GM23338 (cell line): ENCODE measurements at regions not wholly inside any gene's neighbourhood (a gene's known extent, or its start where the extent isn't known, plus 50 kb on each side); places are given as distances from the start of the nearest gene placed in this dataset.

ENCODE experiments used
- ATAC-seq: fragments of 200-7000 bp; cut with Tn5 transposase; 3 replicates; pipeline ENCODE4 v1.9.1; 2020
- DNase-seq: peaks from one replicate; pipeline ENCODE4 v3.0.0-alpha.2; 2015; ENCODE audit warnings: low spot score
- H2AFZ ChIP-seq: fragments of 200-600 bp; sonication (generic); 2 replicates; pipeline ENCODE4 v1.8.0; 2016; ENCODE audit warnings: antibody characterized with exemption, mild to moderate bottlenecking, moderate library complexity
- H3F3A ChIP-seq: fragments of 200-600 bp; sonication (generic); replicated peaks from 2 replicates; pipeline ENCODE4 v1.8.0; 2017; ENCODE audit warnings: antibody characterized with exemption, mixed run types, low read depth
- H3K27ac ChIP-seq: fragments of 200-600 bp; sonication (generic); 2 replicates; pipeline ENCODE4 v1.6.1; 2016; ENCODE audit warnings: low read depth
- H3K27me3 ChIP-seq: fragments of 200-600 bp; sonication (generic); 2 replicates; pipeline ENCODE4 v1.8.0; 2016; ENCODE audit warnings: mild to moderate bottlenecking, mixed run types, moderate library complexity; ENCODE audit not compliant: insufficient read depth
- H3K36me3 ChIP-seq: fragments of 200-600 bp; sonication (generic); 2 replicates; pipeline ENCODE4 v1.8.0; 2016; ENCODE audit warnings: mild to moderate bottlenecking; ENCODE audit not compliant: insufficient read depth
- H3K4me1 ChIP-seq: fragments of 200-600 bp; sonication (generic); 2 replicates; pipeline ENCODE4 v1.8.0; 2016; ENCODE audit warnings: mild to moderate bottlenecking, moderate library complexity; ENCODE audit not compliant: insufficient read depth
- H3K4me2 ChIP-seq: fragments of 200-600 bp; sonication (generic); 2 replicates; pipeline ENCODE4 v1.7.1; 2017; ENCODE audit warnings: mixed run types
- H3K4me3 ChIP-seq: fragments of 200-600 bp; sonication (generic); 2 replicates; pipeline ENCODE4 v1.6.1; 2016; ENCODE audit warnings: mixed run types
- H3K79me2 ChIP-seq: fragments of 200-600 bp; sonication (generic); replicated peaks from 2 replicates; pipeline ENCODE4 v1.8.0; 2017; ENCODE audit warnings: mild to moderate bottlenecking; ENCODE audit not compliant: insufficient read depth
- H3K9me2 ChIP-seq: fragments of 200-600 bp; sonication (generic); 2 replicates; pipeline ENCODE4 v1.8.0; 2017; ENCODE audit not compliant: insufficient read depth
- H4K20me1 ChIP-seq: fragments of 200-600 bp; sonication (generic); replicated peaks from 2 replicates; pipeline ENCODE4 v1.8.0; 2017; ENCODE audit warnings: mild to moderate bottlenecking; ENCODE audit not compliant: insufficient read depth
- H3K27ac Mint-ChIP-seq: 2 replicates; pipeline ENCODE4 v1.8.0; 2020; ENCODE audit warnings: inconsistent platforms, mild to moderate bottlenecking, moderate library complexity, mixed read lengths
- H3K27me3 Mint-ChIP-seq: 3 replicates; pipeline ENCODE4 v1.8.0; 2022; ENCODE audit warnings: low read depth, mild to moderate bottlenecking, moderate library complexity, mixed read lengths, inconsistent platforms; ENCODE audit not compliant: insufficient read depth, poor library complexity
- H3K36me3 Mint-ChIP-seq: 3 replicates; pipeline ENCODE4 v1.8.0; 2021; ENCODE audit warnings: low read depth, mild to moderate bottlenecking, inconsistent platforms, moderate library complexity, mixed read lengths
- H3K4me1 Mint-ChIP-seq: 3 replicates; pipeline ENCODE4 v1.8.0; 2020; ENCODE audit warnings: mild to moderate bottlenecking, inconsistent platforms, mixed read lengths
- H3K4me3 Mint-ChIP-seq: 3 replicates; pipeline ENCODE4 v1.8.0; 2021; ENCODE audit warnings: moderate library complexity, mild to moderate bottlenecking, inconsistent platforms, mixed read lengths
- H3K9me3 Mint-ChIP-seq: 3 replicates; pipeline ENCODE4 v1.8.0; 2020; ENCODE audit warnings: moderate library complexity, mild to moderate bottlenecking, inconsistent platforms, mixed read lengths
- ETS1 ChIP-seq: IDR thresholded peaks from 2 replicates; pipeline ENCODE4 v1.6.1; 2016; ENCODE audit warnings: antibody characterized with exemption
- EZH2 ChIP-seq: fragments of 200-600 bp; sonication (generic); IDR thresholded peaks from one replicate; pipeline ENCODE4 v1.8.0; 2017; ENCODE audit warnings: antibody characterized with exemption, mild to moderate bottlenecking, low read depth; ENCODE audit not compliant: unreplicated experiment
- EZH2phosphoT487 ChIP-seq: fragments of 200-600 bp; sonication (generic); IDR thresholded peaks from one replicate; pipeline ENCODE4 v1.8.1; 2018; ENCODE audit warnings: antibody characterized with exemption; ENCODE audit not compliant: unreplicated experiment
- JUNB ChIP-seq: IDR thresholded peaks from one replicate; pipeline ENCODE4 v1.6.1; 2016; ENCODE audit warnings: antibody characterized with exemption; ENCODE audit not compliant: unreplicated experiment
- REST ChIP-seq: IDR thresholded peaks from one replicate; pipeline ENCODE4 v1.6.1; 2018; ENCODE audit warnings: antibody characterized with exemption; ENCODE audit not compliant: unreplicated experiment
- STAT1 ChIP-seq: IDR thresholded peaks from one replicate; pipeline ENCODE4 v1.6.1; 2016; ENCODE audit warnings: antibody characterized with exemption; ENCODE audit not compliant: unreplicated experiment
- ZNF114 ChIP-seq: fragments of 250-450 bp; sonication (Bioruptor Pico); IDR thresholded peaks from 2 replicates; pipeline ENCODE4 v1.5.0; 2020; ENCODE audit warnings: mild to moderate bottlenecking, moderate library complexity
- ZNF331 ChIP-seq: fragments of 250-450 bp; sonication (Bioruptor Pico); IDR thresholded peaks from 2 replicates; pipeline ENCODE4 v1.5.0; 2020; ENCODE audit warnings: low read depth, mild to moderate bottlenecking, moderate library complexity
- TF ChIP-seq, protein P1 (sequence below): fragments of 250-450 bp; sonication (Bioruptor Pico); IDR thresholded peaks from 2 replicates; pipeline ENCODE4 v1.5.0; 2020; ENCODE audit warnings: mild to moderate bottlenecking, moderate library complexity
- TF ChIP-seq, protein P2 (sequence below), 2 experiments: fragments of 200-600 bp in 1 of 2; sonication (generic) in 1 of 2; conservative IDR thresholded peaks; 2 replicates each; pipeline versions ENCODE4 v1.5.1 to v1.6.1; 2016 to 2017; ENCODE audit warnings: antibody characterized with exemption in 2 of 2, low read depth in 2 of 2, mild to moderate bottlenecking in 2 of 2, moderate library complexity in 1 of 2

- TF ChIP-seq, protein P1, sequence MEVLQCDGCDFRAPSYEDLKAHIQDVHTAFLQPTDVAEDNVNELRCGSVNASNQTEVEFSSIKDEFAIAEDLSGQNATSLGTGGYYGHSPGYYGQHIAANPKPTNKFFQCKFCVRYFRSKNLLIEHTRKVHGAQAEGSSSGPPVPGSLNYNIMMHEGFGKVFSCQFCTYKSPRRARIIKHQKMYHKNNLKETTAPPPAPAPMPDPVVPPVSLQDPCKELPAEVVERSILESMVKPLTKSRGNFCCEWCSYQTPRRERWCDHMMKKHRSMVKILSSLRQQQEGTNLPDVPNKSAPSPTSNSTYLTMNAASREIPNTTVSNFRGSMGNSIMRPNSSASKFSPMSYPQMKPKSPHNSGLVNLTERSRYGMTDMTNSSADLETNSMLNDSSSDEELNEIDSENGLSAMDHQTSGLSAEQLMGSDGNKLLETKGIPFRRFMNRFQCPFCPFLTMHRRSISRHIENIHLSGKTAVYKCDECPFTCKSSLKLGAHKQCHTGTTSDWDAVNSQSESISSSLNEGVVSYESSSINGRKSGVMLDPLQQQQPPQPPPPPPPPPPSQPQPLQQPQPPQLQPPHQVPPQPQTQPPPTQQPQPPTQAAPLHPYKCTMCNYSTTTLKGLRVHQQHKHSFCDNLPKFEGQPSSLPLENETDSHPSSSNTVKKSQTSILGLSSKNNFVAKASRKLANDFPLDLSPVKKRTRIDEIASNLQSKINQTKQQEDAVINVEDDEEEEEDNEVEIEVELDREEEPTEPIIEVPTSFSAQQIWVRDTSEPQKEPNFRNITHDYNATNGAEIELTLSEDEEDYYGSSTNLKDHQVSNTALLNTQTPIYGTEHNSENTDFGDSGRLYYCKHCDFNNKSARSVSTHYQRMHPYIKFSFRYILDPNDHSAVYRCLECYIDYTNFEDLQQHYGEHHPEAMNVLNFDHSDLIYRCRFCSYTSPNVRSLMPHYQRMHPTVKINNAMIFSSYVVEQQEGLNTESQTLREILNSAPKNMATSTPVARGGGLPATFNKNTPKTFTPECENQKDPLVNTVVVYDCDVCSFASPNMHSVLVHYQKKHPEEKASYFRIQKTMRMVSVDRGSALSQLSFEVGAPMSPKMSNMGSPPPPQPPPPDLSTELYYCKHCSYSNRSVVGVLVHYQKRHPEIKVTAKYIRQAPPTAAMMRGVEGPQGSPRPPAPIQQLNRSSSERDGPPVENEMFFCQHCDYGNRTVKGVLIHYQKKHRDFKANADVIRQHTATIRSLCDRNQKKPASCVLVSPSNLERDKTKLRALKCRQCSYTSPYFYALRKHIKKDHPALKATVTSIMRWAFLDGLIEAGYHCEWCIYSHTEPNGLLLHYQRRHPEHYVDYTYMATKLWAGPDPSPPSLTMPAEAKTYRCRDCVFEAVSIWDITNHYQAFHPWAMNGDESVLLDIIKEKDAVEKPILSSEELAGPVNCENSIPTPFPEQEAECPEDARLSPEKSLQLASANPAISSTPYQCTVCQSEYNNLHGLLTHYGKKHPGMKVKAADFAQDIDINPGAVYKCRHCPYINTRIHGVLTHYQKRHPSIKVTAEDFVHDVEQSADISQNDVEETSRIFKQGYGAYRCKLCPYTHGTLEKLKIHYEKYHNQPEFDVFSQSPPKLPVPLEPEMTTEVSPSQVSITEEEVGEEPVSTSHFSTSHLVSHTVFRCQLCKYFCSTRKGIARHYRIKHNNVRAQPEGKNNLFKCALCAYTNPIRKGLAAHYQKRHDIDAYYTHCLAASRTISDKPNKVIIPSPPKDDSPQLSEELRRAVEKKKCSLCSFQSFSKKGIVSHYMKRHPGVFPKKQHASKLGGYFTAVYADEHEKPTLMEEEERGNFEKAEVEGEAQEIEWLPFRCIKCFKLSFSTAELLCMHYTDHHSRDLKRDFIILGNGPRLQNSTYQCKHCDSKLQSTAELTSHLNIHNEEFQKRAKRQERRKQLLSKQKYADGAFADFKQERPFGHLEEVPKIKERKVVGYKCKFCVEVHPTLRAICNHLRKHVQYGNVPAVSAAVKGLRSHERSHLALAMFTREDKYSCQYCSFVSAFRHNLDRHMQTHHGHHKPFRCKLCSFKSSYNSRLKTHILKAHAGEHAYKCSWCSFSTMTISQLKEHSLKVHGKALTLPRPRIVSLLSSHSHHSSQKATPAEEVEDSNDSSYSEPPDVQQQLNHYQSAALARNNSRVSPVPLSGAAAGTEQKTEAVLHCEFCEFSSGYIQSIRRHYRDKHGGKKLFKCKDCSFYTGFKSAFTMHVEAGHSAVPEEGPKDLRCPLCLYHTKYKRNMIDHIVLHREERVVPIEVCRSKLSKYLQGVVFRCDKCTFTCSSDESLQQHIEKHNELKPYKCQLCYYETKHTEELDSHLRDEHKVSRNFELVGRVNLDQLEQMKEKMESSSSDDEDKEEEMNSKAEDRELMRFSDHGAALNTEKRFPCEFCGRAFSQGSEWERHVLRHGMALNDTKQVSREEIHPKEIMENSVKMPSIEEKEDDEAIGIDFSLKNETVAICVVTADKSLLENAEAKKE (CRISPR knock-in tag): no peak
These were observed 389.8 kb downstream of the NUAK1 start (continued) for GRCh38 chr12:105748806-105749600.

GRCh38 chr12:105750096-105750495 lies 388.7 kb downstream of the NUAK1 start:
- Mint-ChIP-seq H3K36me3 (no peaks in the 10 kb centered on the region), H3K4me3 (no peak overlapping the region), H3K4me1 (peaks cover 4% of the 10 kb centered on the region), H3K9me3 (peaks cover 2% of the 10 kb centered on the region; the same call in 2 of the 3 replicates), H3K27me3 (peaks cover 3% of the 10 kb centered on the region), H3K27ac (no peak overlapping the region)
- Histone ChIP-seq H3K27me3 (no peaks in the 10 kb centered on the region), H3K36me3 (no peaks in the 10 kb centered on the region), H3K4me1 (no peaks in the 10 kb centered on the region), H3K4me3 (no peak overlapping the region), H3K79me2 (no peaks in the 10 kb centered on the region), H3K9me2 (peaks cover 7% of the 10 kb centered on the region; the same call in 1 of the 2 replicates), H4K20me1 (no peaks in the 10 kb centered on the region), H3K4me2 (no peak overlapping the region), H2AFZ (no peak overlapping the region), H3F3A (no peaks in the 10 kb centered on the region), H3K27ac (no peak overlapping the region)
- ATAC-seq (no peak), DNase-seq (no peak)
- TF ChIP-seq, protein P2, sequence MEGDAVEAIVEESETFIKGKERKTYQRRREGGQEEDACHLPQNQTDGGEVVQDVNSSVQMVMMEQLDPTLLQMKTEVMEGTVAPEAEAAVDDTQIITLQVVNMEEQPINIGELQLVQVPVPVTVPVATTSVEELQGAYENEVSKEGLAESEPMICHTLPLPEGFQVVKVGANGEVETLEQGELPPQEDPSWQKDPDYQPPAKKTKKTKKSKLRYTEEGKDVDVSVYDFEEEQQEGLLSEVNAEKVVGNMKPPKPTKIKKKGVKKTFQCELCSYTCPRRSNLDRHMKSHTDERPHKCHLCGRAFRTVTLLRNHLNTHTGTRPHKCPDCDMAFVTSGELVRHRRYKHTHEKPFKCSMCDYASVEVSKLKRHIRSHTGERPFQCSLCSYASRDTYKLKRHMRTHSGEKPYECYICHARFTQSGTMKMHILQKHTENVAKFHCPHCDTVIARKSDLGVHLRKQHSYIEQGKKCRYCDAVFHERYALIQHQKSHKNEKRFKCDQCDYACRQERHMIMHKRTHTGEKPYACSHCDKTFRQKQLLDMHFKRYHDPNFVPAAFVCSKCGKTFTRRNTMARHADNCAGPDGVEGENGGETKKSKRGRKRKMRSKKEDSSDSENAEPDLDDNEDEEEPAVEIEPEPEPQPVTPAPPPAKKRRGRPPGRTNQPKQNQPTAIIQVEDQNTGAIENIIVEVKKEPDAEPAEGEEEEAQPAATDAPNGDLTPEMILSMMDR (conservative IDR thresholded peaks at IDR 0.05; ENCODE audit: low read depth in 2 of 2): no peak
- no peak for TF ChIP-seq STAT1
- TF ChIP-seq ZNF114 (CRISPR knock-in tag): no peak
- TF ChIP-seq ZNF331 (CRISPR knock-in tag): no peak
- no peak for TF ChIP-seq ETS1
- no peak for TF ChIP-seq EZH2
- TF ChIP-seq REST: no peak
- no peak for TF ChIP-seq JUNB
- no peak for TF ChIP-seq EZH2phosphoT487
